NOMO-1 (cell line): ENCODE measurements at regions not wholly inside any gene's neighbourhood (a gene's known extent, or its start where the extent isn't known, plus 50 kb on each side); places are given as distances from the start of the nearest gene placed in this dataset.
A peak's percentile ranks its signal among the peaks of the same experiment; 100 is the strongest.

Source experiments
- DNase-seq, 2 experiments: peaks; one replicate each; lab custom pipeline; 2025; ENCODE audit not compliant: unreplicated experiment in 2 of 2; lab: John Stamatoyannopoulos, UW

DNA sequence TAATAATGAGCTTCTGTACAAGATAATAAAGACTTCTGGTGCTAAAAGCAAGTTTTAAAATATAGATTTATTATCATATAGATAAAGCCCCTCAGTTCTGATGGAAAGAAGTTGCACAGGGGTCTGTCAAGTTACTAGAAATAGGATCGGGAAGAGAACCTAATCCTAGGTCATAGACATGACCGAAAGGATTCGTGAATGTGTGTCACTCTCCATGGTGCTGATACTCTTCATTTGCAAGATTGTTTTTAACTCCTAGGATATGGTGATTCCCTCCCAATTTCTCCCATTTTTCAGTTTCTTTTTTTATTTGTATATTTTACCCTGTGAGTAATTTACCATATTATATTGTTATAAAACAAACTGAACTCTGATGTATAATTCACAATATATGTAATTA is 58.9 kb upstream of the CTNNA2 start:
- DNase-seq = no peak

DNA sequence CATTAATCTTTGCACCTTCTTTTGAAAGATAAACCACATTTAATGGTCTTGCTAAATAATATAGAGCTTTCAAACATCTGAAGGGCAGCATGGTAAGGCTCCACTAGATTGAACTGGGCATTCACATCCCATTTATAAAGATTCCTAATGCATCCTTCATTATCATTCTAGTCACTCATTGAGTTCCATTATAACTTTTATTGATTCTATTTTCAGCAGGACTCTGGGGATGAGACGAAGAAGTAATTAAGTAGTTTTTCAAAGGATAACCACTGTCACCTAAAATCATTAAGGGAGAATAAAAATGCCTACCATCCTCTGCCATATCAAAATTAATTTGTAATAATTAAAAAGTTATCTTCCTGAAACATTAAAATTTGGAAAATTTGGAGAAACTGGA is 60.2 kb upstream of the CTNNA2 start:
- no peak for DNase-seq

DNA sequence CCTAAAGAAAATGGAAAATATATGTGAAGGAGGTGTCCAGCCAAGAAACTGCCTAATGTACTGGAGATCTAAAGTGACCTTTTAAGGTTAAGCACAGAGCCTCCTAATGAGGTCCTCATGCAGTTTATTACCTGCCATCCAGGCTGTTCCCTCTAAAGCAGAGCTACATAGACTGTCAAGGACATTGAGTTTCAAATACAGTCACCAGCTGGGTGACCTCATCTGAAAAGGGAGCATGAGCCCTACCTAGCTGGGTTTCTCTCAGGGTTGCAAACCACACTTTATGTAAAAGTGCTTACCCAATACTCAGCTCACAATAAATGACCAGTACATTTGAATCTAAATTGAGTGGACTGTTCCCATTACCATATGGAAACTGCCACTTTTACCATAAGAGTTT is 65.4 kb upstream of the CTNNA2 start:
- DNase-seq = no peak

- DNase-seq = no peak
These were observed 66.5 kb upstream of the CTNNA2 start for GRCh38 chr2:79446313-79446712.

GRCh38 chr2:79437433-79438267 is 75.2 kb upstream of the CTNNA2 start:
- DNase-seq = no peak

DNA sequence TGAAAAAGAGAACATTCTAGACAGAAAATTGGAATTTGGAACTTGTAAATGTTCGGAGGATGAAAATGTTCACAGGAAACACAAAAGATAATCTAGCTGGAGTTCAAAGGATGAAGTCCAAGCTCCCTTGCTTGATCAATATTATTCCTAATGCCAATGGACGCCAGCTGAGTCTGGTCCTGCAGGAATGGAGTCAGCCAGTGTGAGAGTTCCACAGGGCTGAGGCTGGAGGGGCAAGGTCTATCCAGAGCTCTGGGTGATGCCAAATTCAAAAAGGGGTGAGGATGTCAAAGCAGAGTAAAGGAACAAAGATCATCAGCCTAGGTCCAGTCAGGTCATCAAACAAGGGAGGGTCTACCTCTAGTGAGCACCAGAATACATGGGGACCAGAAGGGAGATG is 78.5 kb upstream of the CTNNA2 start:
- DNase-seq = no peak

DNA sequence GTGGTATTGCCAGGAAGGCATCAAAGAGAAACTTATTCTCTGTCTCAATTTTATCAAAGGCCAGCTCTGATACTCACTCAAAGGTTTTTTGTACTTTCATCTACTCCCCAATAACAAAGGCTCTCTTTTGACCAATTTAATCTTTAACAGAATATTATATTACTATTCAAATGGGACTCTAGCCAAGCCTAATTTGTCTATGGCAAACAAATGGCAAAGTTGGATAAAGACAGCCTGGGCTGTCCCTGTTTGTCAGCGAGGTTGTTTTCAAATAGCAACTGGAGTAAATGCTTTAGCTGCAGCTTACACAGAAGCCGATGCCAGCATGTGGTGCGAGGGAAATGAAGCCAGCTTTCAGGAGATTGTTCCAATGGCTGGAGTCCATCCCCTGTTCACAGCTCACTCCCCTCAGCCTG is 80.1 kb upstream of the CTNNA2 start:
- no peak for DNase-seq

DNA sequence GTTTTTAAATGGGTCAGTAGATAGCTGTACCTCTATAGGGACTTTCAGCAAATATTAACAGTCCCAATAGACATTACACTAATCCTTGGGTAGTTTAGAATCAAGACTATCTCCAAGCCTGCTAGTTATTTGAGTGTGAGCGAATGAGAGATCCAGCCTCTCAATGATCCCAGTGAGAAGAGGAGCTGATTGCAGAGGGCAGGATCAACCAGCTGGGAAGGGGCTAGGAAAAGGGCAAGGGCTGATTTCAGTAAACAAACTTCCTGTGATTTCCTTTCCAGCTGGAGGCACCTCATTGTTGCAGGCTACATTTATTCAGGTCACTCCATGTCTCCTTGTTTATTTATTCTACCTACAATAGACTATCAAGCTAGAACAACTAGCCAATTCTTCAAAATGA is 84.1 kb upstream of the CTNNA2 start:
- DNase-seq = no peak

GRCh38 chr2:79414690-79415089 is 98.2 kb upstream of the CTNNA2 start:
- no peak for DNase-seq

- DNase-seq = no peak
These were observed 118.4 kb upstream of the CTNNA2 start for GRCh38 chr2:79394485-79394859.

- DNase-seq = no peak
These were observed 118.9 kb upstream of the CTNNA2 start for GRCh38 chr2:79393806-79394484.

DNA sequence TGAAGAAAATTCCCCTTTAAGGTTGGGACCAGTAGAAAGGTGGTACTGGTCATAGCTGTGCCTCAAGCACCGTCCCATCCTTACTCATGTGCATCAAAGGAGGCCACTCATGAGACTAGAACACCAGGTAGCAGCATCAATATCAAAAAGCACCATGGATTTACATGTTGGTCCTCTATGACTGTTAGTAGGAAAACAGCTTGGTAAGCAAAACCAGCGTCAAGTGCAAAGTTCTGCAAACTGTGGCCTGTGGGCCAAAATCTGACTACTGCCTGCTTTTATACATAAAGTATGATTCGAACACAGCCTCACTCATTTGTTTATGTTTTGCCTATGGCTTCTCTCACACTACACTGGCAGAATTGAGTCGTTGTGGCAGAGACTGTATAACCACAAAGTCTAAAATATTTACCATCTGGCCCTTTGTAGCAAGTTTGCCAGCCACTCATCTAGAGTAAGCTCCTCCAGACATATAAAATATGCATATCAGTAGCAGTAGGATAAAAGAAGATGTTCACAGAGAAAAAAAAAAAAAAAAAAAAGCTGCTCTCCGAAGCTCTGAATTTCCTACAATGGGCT is 119.7 kb upstream of the CTNNA2 start:
- DNase-seq = no peak

- no peak for DNase-seq
These were observed 123.4 kb upstream of the CTNNA2 start for GRCh38 chr2:79389481-79389880.

- DNase-seq = no peak
These were observed 124.8 kb upstream of the CTNNA2 start for GRCh38 chr2:79388024-79388423.

GRCh38 chr2:79387431-79387830 is 125.4 kb upstream of the CTNNA2 start:
- no peak for DNase-seq

DNA sequence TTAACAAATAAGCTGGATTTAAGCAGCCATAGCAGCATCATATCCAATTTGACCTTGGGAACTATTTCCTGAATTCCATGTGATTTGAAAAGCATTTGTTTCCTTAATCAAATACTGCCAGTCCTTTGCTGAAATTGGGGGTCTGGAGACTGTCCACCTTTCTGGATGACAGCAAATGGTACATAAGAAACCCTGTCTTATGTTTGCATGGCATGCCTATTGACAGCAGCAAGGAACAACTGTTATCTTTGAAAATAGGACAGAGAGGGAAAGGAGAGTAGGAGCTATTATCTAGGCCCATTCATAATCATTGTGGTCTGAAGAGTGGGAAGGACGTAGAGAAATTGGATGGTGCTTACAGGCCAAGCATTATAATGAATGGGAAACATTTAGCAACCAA is 129.2 kb upstream of the CTNNA2 start:
- no peak for DNase-seq

- peak in 1 of 2 experiments; percentile 25 for DNase-seq
These were observed 137.0 kb upstream of the CTNNA2 start for GRCh38 chr2:79375817-79376216.

- DNase-seq = no peak
These were observed 139.3 kb upstream of the CTNNA2 start for GRCh38 chr2:79373358-79374130.

DNA sequence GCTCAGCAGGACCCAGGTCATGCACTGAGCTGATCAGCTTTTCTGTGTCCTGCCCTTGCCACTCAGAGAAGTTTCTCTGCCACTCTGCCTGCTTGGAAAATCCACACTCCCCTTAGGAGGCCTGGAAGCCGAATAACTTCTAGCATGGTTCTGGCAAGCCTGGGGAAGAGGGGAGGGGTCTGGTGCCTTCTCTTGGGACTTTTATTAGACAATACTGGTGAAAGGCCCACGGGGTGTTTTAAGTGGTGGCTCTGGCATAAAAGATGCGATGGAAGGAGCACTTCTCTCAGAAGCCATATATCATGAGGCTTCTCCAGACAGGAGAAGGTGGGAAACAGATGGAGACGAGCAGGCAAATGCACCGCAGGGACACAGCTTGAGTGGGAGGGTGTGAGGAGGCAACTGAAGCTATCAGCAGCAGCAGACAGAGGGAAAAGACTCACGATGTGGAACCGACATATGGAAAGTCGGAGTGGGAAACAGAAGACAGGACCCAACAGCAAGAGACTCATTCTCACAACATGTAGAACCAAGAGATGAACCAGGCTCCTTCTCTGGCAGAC is 141.8 kb upstream of the CTNNA2 start:
- no peak for DNase-seq

GRCh38 chr2:79369127-79369526 is 143.7 kb upstream of the CTNNA2 start:
- no peak for DNase-seq

DNA sequence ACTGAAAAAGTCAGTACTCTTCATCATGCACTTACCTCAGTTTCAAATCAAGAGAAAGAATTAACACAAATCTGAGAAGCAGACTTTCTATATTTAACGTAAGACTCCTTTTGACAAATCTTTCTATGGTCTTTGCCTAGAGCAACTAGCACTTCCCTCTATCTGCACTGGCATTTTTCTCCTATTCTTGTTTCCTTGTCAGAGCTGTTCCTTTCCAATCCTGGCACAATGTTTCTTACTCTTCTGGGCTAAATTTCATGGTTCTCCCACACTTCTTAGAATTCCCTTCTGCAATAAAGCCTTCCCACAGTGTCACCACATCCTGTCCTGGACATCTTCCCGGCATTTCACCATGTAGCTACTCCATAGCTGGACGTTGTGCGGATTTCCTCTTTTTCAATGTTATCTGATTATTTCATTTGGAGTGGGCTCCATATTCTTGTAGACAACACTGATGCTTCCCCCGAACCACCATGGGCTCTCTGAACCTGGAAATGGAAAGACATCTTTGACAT is 144.7 kb upstream of the CTNNA2 start:
- no peak for DNase-seq
